DLD1 (cell line): ENCODE measurements at regions not wholly inside any gene's neighbourhood (a gene's known extent, or its start where the extent isn't known, plus 50 kb on each side); places are given as distances from the start of the nearest gene placed in this dataset.

ENCODE experiments used
- in situ Hi-C: cut with HindIII; loops from 2 replicates; pipeline ENCODE4 v1.10.0; 2017; ENCODE audit warnings: low sequenced_read_pairs

- in situ Hi-C loops, result loop anchor here (5.0 kb wide), 1 partner anchor 216 kb away; no protein-coding TSS in a partner anchor
Observed at GRCh38 chr15:97728791-97729190, 231.7 kb upstream of the ARRDC4 start.

DNA sequence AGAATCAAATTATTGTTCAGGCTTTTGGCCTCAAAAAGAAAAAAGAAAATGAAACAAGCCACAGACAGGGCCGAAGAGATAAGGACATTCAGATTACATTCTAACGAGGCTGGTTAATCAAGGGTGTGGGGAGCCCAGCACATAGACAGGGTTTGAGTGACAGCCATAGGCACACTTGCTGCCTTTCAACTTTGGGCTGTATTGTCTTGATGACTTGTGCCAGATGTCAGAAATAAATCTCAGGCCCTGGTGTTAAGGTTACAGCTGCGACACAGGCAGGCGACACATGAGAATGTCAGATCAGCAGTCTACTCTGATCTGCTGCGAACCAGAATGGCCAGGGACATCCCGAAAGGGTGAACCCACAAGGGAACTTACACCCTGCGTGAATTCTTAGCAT lies 231.2 kb upstream of the ARRDC4 start:
- in situ Hi-C loops, result loop anchor here (5.0 kb wide), 1 partner anchor 217 kb away; no protein-coding TSS in a partner anchor

DNA sequence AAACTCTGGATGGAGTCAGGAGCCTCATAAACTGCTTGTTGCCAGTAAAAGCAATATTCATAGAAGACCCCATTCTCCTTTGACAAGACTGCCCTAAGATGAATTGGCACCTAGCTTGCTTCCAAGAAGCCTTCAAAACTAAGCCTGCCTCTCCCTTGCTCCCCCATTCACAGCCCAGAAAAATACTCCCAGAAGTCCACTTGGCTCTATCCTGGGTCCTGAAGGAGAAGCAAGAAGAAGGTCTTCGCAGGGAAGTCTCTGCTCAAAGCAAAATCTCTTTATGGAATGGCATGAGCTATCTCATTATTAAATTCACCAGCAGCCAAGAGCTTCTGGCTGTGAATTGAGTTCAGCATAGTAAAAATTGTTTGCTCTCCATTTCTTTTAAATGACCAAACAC lies 230.2 kb upstream of the ARRDC4 start:
- in situ Hi-C loops, result no loop called here

DNA sequence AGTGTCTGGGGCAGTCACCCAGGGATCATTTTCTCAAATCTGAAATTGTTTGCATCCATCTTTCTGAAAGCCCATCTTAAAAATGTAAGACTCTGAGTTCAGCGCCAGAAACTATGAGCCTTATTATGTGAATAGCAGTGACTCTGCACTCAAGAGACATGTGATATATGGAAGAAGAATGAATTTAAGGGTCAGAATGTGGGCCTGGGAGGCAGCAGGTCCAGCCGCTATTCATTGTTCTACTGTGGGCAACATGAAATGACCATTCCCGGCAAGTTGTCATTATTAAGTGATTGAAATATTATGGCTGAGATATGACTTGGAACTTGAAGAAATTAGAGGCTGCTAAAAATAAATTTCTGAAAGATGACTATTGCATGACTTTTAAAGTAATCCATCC lies 228.6 kb upstream of the ARRDC4 start:
- in situ Hi-C loops, result no loop called here

DNA sequence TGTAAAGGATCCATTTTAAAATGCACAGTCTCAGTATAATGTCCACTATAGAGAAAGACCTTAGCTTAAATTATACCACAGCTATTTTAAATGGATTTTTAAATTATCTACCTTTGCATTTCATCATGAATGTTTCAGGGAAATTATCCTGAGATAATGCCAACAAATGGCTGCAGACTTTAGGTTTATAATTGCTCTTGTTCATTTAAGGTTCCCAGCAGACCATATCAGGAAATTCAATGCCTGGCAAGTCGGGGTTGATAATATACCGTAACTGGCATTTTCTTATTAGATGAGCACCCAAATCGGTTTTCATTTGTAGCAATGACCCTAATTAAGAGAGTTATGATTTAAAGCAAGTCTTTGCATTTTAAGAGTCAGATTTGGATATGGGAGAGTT lies 227.1 kb upstream of the ARRDC4 start:
- in situ Hi-C loops, result no loop called here

- in situ Hi-C loops, result no loop called here
Observed at GRCh38 chr15:97736748-97737147, 223.8 kb upstream of the ARRDC4 start.

DNA sequence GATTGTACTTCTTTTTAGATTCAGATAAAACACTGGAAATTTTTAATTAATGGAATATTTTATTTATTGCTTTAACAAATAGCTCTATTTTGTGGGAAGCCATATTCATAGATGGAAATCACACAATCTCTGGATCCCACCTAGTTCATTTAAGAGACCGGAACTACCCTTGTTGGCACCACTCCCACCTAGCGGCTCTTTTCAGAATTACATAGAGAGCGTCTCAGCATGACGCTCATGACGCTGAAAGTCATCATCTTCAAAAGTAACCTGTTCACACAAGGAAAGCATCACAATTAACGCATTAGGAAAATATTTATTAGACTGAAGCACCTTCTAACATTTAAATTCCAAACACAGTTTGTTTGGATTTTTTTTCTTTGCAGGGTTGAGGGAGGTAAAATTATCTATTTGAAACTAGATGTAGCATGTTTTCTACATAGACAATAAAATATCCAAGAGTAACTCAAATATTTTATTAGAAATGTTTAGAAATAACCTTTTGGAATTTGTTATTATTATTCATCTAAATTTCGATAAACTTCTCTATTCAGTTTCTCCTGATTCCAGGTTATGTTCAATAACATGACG lies 214.9 kb upstream of the ARRDC4 start:
- in situ Hi-C loops, result no loop called here

DNA sequence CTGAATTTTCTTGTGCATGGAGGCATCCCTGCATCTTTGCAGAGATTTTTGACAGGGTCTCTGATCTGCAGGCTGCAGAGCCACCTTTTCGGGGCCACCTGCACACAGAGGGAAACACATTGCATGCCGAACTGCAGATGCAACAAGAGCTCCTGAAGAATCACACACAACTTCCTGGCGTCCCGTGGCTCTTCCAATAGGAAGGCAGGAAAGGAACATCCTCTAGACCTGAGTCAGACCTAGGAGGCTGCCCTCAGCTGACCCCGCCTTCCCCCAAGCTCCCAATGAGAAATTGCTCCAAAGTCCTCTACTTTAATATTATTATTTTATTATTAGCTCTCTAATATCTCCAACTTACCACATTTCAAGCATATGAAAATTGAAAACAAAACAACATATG lies 213.2 kb upstream of the ARRDC4 start:
- in situ Hi-C loops, result no loop called here

DNA sequence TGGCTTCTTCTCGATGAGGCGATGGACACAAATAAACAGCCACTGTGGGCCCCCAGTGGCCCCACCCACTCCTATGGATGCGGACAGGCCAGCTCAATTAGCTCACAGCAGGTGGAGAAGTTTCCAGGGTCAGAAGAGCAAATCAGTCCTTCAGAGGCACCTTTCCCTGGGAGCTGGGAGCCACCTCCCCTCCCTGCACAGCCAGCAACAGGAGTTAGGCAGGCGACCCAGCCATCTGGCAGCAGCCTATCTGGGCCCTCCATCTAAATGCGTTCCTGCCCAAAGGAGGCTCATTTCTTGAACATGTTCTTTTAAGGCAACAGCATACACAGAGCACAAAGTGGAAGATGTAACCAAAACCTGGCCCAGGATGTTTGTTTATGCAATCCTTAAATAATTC lies 211.9 kb upstream of the ARRDC4 start:
- in situ Hi-C loops, result no loop called here

DNA sequence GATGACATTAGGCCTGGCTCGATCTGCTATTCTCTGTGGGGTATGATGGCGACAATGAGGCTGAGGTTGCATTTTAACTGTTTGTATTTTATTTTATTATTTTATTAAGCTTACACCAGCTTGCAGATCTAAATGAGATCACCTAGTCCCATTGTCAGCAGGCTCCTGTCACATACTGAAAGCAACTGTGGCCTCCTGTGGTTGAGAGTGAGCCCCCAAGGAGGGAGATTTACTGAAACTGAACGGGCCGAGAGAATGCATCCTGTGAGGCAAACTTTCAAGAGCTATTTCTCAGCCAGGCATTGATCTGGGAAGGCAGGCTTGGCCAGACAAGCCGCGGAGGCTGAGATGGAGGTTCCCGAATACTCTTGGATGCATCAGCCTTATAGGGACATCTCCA lies 210.4 kb upstream of the ARRDC4 start:
- in situ Hi-C loops, result no loop called here

DNA sequence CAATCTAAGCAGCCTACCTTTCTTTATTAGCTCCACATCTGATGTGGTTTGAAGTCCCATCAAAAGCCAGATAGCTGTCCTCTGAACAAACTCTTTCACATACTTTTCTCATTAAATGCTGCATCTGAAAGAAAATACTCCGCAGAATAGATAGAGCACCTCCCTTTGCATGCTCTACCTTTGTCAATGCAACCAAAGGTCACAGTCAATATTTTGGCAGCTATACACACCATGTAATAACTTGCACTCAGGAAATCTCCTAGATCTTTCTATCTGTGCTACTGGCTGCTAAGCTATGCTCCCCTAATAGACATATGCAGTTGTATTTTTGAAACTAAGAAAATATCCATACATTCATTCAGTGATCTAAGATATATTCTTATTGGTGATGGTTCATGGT lies 204.8 kb upstream of the ARRDC4 start:
- in situ Hi-C loops, result no loop called here

- in situ Hi-C loops, result no loop called here
Observed at GRCh38 chr15:97759363-97759762, 201.1 kb upstream of the ARRDC4 start.

- in situ Hi-C loops, result no loop called here
Observed at GRCh38 chr15:97761110-97761509, 199.4 kb upstream of the ARRDC4 start.

GRCh38 chr15:97783240-97783639 lies 177.3 kb upstream of the ARRDC4 start:
- in situ Hi-C loops, result no loop called here

DNA sequence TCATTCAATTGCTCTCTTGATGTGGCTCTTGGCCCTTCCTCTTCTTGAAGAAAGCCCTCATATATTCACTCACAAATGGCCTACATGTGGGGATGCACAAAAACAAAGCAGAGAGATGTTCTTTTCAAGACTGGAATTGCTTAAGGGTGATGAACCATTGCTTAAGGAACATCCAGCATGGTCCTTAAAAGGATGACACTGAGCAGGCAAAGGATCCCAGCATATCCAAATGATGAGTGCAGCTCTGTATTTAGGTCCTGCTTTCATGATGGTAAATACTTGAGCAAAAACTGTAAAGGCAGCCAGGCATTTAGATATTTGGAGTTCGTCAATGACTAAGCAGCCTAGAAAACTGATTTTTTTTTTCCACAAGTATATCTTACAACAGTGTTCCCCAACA lies 173.8 kb upstream of the ARRDC4 start:
- in situ Hi-C loops, result no loop called here

- in situ Hi-C loops, result no loop called here
Observed at GRCh38 chr15:97790180-97790579, 170.3 kb upstream of the ARRDC4 start.

GRCh38 chr15:97791824-97792792 lies 168.4 kb upstream of the ARRDC4 start:
- in situ Hi-C loops, result no loop called here

- in situ Hi-C loops, result no loop called here
Observed at GRCh38 chr15:97804950-97805349, 155.6 kb upstream of the ARRDC4 start.

DNA sequence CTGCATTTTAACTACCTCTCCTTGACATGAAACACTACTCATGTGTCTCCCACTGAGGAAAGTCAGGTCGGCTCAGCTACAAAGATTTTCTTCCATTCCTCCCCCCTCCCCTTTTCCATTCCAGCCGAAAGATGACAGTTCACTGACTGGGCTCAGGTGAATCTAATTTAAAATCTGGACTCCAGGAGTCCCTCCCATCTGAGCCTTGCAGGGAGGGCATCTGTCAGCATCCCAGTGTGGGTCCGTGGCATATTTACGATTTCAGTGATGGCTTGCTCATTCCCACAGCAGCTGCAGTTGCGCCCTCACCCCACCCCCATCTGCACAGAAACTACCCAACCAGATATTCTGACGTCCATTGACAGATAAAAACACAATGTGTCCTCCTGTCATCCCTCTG lies 153.7 kb upstream of the ARRDC4 start:
- in situ Hi-C loops, result no loop called here

- in situ Hi-C loops, result no loop called here
Observed at GRCh38 chr15:97815835-97816234, 144.7 kb upstream of the ARRDC4 start.

DNA sequence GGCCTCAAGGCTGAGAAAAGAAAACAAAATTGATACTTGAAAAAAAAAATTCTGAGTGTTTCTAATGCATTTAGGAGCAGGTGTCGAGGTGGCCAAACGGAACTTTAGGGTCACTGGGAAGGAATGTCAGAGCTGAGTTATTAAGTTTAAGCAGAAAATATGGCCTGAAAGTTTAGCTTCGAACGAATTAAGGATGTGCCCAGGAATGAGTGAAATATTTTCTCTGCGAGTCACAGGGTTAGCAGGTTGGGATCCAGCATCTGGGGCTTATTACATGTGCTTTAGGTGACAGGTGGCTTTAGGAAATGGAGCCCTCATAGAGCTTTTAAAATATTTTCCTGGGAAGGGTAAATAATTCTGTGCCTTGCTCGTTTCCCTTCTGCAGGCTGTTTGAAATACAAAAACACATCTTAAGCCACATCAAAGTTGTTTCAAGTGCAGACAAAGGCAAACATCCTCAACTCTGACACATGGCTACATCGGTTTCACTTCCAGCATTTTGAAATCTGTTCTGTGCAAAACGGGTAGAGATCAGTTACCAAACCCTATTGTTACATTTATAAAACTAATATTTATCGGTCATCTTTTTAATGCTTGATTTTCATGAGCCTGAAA lies 143.1 kb upstream of the ARRDC4 start:
- in situ Hi-C loops, result no loop called here

- in situ Hi-C loops, result no loop called here
Observed at GRCh38 chr15:97836003-97836402, 124.5 kb upstream of the ARRDC4 start.
